ENCODE measurements at regions not wholly inside any gene's neighbourhood (a gene's known extent, or its start where the extent isn't known, plus 50 kb on each side); places are given as distances from the start of the nearest gene placed in this dataset.

- TF ChIP-seq CTCF (IDR thresholded peaks at IDR 0.05): no peak
- TF ChIP-seq POLR2A (IDR thresholded peaks at IDR 0.05): no peak
Measured at GRCh38 chr14:49314737-49315136, 271.4 kb downstream of the RPS29 start.

Measured in adrenal gland (tissue), 5 donors.